ENCODE measurements at regions not wholly inside any gene's neighbourhood (a gene's known extent, or its start where the extent isn't known, plus 50 kb on each side); places are given as distances from the start of the nearest gene placed in this dataset.

DNA sequence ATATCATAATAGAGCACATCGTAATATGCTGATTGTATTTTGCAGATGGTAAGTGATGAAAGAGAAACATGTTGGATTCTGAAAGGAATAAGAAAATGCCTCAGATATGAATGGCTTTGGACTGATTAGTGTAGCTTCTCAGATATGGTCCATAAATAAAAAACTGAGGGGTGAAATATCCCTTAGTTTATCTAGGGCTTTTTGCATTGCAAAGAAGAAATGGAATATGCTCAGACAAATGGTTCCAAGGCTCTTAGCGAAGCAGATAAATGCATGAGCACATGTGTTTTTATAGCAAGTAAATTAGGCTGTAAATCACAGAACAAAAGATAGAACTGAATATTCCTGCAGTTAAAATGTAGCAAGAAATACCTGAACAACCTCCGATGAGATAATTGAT is 820.9 kb upstream of the GRM7 start:
- 89% methylated on average over 3 of the region's 3 CpGs for WGBS
- intact Hi-C loops (cut with DNase I): no loop called here
- no peaks in the 10 kb centered on the region for H3K9me3 ChIP-seq
- H3K27ac ChIP-seq (replicated peaks in 1 of 4): no peak overlapping the region
- H3K27me3 ChIP-seq: no peaks in the 10 kb centered on the region
- no peaks in the 10 kb centered on the region for H3K4me1 ChIP-seq
- H3K36me3 ChIP-seq: no peaks in the 10 kb centered on the region
- DNase-seq (ENCODE audit: extremely low spot score): no peak
- TF ChIP-seq, protein P1, sequence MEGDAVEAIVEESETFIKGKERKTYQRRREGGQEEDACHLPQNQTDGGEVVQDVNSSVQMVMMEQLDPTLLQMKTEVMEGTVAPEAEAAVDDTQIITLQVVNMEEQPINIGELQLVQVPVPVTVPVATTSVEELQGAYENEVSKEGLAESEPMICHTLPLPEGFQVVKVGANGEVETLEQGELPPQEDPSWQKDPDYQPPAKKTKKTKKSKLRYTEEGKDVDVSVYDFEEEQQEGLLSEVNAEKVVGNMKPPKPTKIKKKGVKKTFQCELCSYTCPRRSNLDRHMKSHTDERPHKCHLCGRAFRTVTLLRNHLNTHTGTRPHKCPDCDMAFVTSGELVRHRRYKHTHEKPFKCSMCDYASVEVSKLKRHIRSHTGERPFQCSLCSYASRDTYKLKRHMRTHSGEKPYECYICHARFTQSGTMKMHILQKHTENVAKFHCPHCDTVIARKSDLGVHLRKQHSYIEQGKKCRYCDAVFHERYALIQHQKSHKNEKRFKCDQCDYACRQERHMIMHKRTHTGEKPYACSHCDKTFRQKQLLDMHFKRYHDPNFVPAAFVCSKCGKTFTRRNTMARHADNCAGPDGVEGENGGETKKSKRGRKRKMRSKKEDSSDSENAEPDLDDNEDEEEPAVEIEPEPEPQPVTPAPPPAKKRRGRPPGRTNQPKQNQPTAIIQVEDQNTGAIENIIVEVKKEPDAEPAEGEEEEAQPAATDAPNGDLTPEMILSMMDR (IDR thresholded peaks at IDR 0.05): no peak
- TF ChIP-seq POLR2AphosphoS5 (IDR thresholded peaks at IDR 0.05) (no peak), EP300 (IDR thresholded peaks at IDR 0.05) (no peak), POLR2A (IDR thresholded peaks at IDR 0.05; ENCODE audit: low read depth) (no peak)
- H3K4me3 ChIP-seq: no peak overlapping the region

DNA sequence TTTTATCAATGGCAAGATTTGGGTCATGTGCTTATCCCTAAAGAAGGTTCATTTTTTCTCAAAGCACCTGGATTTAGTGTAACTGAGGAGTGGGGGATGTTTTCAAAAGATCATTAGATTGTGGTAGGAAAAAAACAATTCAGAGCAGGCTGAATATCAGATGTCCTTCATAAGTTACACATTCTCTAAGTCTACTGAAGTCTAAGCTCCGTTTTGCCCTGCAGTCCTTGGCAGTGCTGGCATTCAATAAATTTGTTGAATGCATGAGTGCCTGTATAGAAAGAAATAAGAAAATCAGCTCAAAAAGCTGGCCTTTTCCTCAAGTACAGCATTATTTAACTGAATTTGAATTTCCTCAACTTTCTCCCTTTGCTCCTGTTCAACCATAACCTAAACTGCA is 819.0 kb upstream of the GRM7 start:
- no peak for DNase-seq (ENCODE audit: extremely low spot score)
- Histone ChIP-seq H3K36me3 (no peaks in the 10 kb centered on the region), H3K27me3 (no peaks in the 10 kb centered on the region), H3K9me3 (peaks cover 0 to 8% (median 0%) of the 10 kb centered on the region in 4 donors), H3K4me3 (no peak overlapping the region), H3K4me1 (no peaks in the 10 kb centered on the region), H3K27ac (replicated peaks in 1 of 4) (no peak overlapping the region)
- intact Hi-C loops (cut with DNase I): no loop called here
- TF ChIP-seq POLR2AphosphoS5 (IDR thresholded peaks at IDR 0.05): no peak
- 80% methylated on average over 1 of the region's 1 CpG for WGBS

DNA sequence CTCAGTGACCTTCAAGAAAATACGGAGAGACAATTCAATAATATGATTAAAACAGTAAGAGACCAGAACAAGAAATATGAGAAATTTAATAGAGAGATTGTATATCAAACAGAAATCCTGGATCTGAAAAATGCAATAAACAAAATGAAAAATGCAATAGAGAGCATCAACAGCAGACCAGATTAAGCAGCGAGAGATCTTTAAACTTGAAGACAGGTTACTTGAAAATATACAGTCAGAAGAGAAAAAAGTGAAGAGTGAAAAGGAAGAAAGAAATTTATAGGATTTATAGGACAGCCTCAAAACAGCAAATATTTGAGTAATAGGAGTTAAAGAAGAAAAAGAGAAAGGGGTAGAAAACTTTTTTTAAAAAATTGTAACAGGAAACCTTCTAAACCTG is 813.9 kb upstream of the GRM7 start:
- Histone ChIP-seq H3K4me1 (no peaks in the 10 kb centered on the region), H3K9me3 (peaks cover 0 to 43% (median 21%) of the 10 kb centered on the region in 4 donors), H3K4me3 (no peak overlapping the region), H3K27me3 (no peaks in the 10 kb centered on the region), H3K36me3 (no peaks in the 10 kb centered on the region), H3K27ac (replicated peaks in 1 of 4) (no peak overlapping the region)
- 89% methylated on average over 2 of the region's 2 CpGs for WGBS
- intact Hi-C loops (cut with DNase I): no loop called here
- no peak for DNase-seq (ENCODE audit: extremely low spot score)
- TF ChIP-seq POLR2AphosphoS5 (IDR thresholded peaks at IDR 0.05) (no peak), POLR2A (IDR thresholded peaks at IDR 0.05; ENCODE audit: low read depth) (no peak), EP300 (IDR thresholded peaks at IDR 0.05) (no peak)
- TF ChIP-seq, protein P1 (IDR thresholded peaks at IDR 0.05): no peak

DNA sequence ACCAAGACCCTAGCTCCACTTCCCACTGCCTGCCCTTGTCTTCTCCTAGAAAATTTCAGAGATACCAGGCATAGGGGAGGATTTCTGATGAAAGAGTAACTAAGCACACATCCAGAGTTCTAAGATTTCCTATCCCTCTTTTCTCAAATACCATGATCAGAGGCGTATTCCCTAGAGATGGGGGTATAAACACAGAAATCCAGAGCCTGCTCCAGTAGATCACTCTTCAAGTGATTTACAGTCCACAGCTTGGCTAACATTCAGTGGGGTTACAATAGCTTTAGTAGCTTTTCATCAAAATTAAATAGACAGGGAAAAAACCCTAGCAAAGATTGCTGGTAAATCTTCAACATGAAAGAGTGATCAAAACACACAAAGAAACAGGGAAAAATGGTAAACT is 800.7 kb upstream of the GRM7 start:
- Histone ChIP-seq H3K4me1 (no peaks in the 10 kb centered on the region), H3K27me3 (no peaks in the 10 kb centered on the region), H3K27ac (replicated peaks in 1 of 4) (no peak overlapping the region), H3K4me3 (no peak overlapping the region), H3K9me3 (no peaks in the 10 kb centered on the region), H3K36me3 (no peaks in the 10 kb centered on the region)
- DNase-seq (ENCODE audit: extremely low spot score): no peak
- intact Hi-C loops (cut with DNase I): no loop called here
- TF ChIP-seq, protein P1 (IDR thresholded peaks at IDR 0.05): no peak
- TF ChIP-seq EP300 (IDR thresholded peaks at IDR 0.05): no peak
- TF ChIP-seq POLR2AphosphoS5 (IDR thresholded peaks at IDR 0.05): no peak
- no peak for TF ChIP-seq POLR2A (IDR thresholded peaks at IDR 0.05; ENCODE audit: low read depth)
- 93% methylated on average over 1 of the region's 1 CpG for WGBS

DNA sequence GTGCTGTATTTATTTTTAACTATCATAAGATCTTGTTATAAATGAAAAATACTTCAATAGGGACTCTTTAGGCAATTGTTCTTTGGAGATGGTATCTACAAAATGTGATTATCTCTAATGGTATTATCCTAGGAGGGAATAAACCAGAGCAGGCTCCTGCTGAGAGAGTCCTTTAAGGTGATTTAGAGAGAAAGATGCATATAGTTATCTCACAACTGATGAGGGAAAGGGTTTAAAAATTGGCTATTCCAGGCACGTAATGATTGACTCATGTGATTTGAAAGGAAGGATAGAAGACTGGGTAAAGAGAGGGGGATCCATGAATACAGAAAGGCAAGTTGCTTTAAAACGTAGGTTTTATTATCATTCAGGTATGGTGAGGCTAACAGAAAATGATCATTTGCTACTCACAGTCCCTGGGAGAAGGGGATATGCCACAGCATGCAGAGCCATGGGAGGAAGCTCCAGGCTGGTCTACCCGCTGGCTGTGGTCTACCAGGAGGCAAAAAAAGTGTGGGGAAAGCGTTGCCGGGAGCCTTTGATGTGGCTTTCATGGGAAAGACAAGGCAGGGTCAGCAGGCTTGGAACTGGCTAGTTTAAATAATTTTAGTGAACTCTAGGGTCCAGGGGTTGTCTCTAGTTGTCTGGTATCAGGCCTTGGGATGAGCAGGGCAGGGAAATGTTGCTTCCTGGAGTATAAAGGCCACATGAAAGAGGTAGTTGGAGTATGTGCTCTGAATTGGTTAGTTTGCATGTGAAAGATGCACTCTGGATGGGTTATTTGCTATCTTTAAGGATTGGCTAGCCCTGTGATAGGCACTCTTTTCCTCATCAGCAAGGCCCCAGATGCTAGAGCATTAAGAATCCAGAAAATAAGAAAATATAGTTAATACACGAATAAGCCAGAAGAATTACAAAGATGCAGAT is 798.4 kb upstream of the GRM7 start:
- TF ChIP-seq POLR2A (IDR thresholded peaks at IDR 0.05; ENCODE audit: low read depth) (no peak), EP300 (IDR thresholded peaks at IDR 0.05) (no peak), POLR2AphosphoS5 (IDR thresholded peaks at IDR 0.05) (no peak)
- TF ChIP-seq, protein P1 (IDR thresholded peaks at IDR 0.05): no peak
- no peaks in the 10 kb centered on the region for H3K4me1 ChIP-seq
- no peaks in the 10 kb centered on the region for H3K36me3 ChIP-seq
- no peak overlapping the region for H3K4me3 ChIP-seq
- intact Hi-C loops (cut with DNase I): no loop called here
- H3K27me3 ChIP-seq: no peaks in the 10 kb centered on the region
- no peak for DNase-seq (ENCODE audit: extremely low spot score)
- 81% methylated on average over 5 of the region's 6 CpGs for WGBS
- H3K9me3 ChIP-seq: no peaks in the 10 kb centered on the region
- no peak overlapping the region for H3K27ac ChIP-seq (replicated peaks in 1 of 4)
